ENCODE measurements at regions not wholly inside any gene's neighbourhood (a gene's known extent, or its start where the extent isn't known, plus 50 kb on each side); places are given as distances from the start of the nearest gene placed in this dataset.

GRCh38 chr11:116357784-116358544, 414.8 kb downstream of the BUD13 start:
- TF ChIP-seq CTCF (IDR thresholded peaks at IDR 0.05), result peak in 3 of 6 experiments; percentile 28 to 55 (median 36)
- TF ChIP-seq POLR2A (IDR thresholded peaks at IDR 0.05), result no peak

Data from esophagus squamous epithelium (tissue), 4 donors.